ENCODE measurements at regions not wholly inside any gene's neighbourhood (a gene's known extent, or its start where the extent isn't known, plus 50 kb on each side); places are given as distances from the start of the nearest gene placed in this dataset.

- TF ChIP-seq CTCF (IDR thresholded peaks at IDR 0.05) (no peak), POLR2A (IDR thresholded peaks at IDR 0.05) (no peak)
These were observed 763.9 kb upstream of the GRM7 start for GRCh38 chr3:6097021-6097420.
